ENCODE measurements at regions not wholly inside any gene's neighbourhood (a gene's known extent, or its start where the extent isn't known, plus 50 kb on each side); places are given as distances from the start of the nearest gene placed in this dataset.

DNA sequence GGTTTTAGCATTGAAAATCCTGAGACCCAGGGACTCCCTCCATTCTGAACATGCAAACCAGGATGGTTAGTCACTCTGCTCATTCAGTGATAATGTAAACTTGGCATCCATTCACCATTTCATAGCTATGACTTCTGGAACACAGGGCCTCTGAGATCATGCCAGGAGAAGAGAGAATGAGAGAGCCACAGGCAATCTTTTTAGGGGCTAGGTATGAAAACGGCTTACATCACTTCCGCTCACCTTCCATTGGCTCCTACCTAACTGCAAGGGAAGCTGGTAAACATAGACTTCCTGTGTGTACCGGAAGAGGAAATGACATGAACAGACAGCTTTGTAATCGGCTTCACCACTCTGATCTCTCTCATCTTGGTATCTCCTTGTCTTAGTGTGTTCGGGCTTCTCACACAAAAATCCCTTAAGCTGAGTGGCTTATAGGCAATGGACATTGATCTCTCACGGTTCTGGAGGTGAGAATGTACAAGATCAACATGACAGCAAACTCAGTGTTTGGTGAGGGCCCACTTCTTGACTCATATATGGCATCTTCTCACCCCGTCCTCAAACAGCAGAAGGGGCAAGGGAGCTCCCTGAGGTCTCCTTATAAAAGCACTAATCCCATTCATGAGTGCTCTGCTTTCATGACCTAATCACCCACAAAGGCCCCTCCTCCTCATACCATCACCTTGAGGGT is 465.9 kb upstream of the TBX3 start:
- DNase-seq = no peak

GRCh38 chr12:115149279-115149678 is 465.3 kb upstream of the TBX3 start:
- no peak for DNase-seq

DNA sequence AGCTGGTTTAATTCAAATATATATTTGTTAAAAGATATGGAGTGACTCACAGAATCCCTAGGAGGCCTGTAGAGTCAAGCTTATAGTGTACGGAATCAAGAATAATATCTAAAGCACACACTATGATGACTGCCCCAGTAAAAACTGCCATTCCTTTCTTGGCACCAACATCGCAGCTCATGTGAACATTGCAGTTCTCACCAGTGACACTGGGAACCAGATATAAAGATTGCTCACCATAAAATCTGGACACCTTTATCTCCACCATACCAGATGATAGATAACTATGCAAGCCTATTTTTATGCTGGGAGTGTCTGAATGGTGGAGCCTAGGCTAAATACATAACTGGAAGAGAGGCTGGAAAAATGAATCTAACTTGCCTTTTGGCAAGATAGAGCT is 463.9 kb upstream of the TBX3 start:
- no peak for DNase-seq

DNA sequence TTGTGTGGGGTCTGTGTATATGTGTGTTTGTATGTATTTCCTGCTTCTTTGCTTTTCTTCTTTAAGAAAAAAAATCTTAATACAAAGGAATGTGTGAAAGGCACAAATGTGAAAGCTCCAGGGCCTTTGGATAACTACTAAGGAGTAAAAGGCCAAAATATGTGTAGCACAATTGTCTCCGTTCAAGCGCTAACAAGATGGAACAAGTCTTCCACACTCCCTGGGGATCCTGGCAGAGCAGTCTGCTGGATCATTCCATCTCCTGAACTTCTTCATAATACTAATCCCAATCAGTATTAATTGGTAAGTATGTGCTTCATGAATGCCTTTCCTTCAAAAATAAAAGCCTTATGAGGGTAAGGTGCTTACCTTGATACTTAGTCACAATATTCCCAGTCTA is 462.5 kb upstream of the TBX3 start:
- no peak for DNase-seq

DNA sequence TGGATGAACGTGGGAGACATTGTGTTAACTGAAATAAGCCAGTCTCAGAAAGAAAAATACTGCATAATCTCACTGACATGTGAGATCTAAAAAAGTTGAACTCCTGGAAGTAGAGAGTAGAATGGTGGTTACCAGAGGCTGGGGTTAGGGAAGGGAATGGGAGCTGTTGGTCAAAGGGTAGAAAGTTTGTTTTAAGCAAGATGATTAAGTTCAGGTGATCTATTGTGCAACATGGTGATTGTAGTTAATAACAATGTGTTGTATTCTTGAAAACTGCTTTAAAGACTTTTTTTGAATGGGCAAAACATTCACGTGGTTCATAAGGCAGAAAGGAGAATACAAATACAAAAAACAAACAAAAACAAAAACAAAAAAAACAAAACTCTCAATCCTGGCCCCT is 460.4 kb upstream of the TBX3 start:
- DNase-seq = no peak

DNA sequence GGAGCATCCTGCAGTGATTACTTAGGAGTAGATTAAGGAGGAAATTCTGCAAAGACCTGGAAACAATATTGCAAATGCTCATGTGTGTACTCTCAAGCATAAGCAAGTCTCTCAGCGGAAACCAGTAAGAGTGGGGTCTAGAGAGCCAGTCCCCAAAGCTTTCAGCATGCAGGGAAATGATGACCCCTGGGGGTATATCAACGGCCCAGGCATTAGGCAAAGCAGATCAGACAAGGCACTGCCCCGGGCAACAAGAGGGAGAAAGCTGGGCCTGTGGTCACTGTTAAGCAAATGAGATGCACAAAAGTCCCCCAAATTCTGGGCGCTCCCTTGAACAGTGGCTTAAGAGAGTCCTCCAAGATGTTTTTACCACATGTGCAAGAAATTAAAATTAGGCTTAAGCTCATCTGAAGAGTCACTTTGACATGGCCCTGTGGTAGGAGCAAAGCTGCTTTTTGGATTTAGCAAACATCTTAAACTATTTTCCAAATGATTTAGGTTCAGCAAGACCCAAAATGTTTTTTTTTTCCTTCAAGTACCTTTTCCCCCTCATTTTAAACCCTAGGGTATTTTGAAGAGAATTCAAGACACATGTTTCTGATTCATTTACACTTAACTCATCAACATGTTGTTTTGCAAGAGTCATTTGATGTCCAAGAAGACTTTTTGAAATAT is 457.1 kb upstream of the TBX3 start:
- DNase-seq = no peak

DNA sequence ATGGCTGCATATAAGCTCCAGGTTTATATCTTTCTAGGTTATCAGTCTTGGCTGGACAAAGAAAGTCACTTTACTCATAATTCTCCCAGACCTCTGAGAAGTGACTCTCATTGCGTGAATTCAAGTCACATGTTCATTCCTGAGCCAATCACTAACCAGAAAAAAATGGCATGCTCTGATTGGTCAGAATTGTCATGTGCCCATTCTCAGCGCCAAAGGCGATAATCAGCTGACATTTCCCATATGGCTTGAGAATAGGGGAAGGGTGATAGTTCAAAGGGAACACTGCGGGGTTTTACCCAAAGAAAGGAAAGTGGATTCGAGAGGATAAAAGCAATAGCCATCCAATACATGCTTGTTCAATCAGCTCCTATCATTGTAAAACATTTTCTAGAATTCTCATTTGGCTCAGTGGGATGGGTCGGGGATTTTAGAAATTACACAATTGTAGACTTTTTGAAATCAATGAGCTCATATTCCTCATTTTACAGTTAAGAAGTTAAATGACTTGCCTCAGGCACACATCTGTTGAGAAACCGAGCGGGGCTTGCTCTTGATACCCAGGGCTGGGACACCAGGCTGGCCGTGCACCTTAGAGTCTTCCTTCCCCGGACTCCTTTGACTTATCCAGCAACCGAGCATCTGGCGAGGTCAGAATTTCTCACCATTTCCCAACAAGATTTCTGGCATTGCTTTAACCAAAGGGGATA is 454.0 kb upstream of the TBX3 start:
- no peak for DNase-seq

DNA sequence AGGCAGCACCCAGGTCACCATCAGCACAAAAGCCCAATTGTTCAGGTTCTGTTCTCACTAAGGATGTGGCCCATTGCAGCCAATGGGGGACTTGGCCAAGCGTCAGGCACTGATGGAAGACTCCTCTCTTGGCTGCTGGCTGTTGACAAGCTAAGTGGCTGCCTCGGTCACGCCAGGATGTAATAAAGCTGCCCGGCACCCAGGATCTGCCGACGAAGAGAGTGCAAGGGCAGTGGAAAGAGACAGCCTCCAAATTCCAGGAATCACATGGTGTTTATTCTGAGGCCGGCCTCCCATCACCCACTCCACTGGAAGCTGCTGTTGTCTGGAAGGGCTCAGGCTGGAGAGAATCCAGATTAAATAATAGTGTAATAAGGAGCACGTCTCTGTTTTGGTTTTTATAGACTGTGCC is 451.8 kb upstream of the TBX3 start:
- no peak for DNase-seq

- no peak for DNase-seq
Measured at GRCh38 chr12:115134298-115134697, 450.3 kb upstream of the TBX3 start.

- no peak for DNase-seq
Measured at GRCh38 chr12:115132905-115133304, 448.9 kb upstream of the TBX3 start.

DNA sequence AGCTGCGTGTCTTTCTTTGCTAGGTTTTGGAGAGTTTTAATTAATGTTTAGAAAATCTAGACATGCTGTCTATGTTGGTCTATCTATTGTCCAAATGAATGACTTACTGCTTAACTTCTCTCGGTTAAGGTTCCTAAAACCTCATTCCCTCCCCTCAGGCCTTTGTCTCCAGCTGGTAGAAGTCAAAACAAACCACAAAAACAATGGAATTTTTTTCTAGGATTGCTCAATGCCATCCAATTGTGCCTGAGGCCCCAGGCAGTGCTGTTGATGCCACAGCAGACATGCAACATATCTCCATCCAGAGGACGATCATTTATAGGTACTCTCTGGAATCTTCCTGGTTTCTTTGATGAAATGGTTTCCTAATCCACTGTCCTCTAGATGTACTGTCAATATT is 448.2 kb upstream of the TBX3 start:
- no peak for DNase-seq

DNA sequence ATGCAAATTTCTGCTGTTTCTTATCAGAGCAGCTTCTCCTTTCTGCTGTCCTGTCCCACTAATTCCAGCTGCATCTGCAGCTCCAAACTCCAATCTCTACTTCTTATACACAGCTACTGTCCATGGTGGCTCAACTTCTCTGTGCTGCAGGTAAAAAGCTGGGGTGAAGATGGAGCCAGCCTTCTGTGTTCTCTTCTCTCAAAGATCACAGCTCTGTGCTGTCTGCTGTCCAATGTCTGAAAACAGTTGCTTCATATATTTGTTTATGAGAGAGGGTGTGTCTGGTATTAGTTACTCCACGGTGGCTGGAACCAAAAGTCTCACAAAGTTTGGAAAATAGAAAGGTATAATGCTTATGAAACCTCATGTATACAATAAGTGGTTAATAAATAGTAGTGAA is 445.8 kb upstream of the TBX3 start:
- no peak for DNase-seq

GRCh38 chr12:115121053-115121452 is 437.1 kb upstream of the TBX3 start:
- no peak for DNase-seq

DNA sequence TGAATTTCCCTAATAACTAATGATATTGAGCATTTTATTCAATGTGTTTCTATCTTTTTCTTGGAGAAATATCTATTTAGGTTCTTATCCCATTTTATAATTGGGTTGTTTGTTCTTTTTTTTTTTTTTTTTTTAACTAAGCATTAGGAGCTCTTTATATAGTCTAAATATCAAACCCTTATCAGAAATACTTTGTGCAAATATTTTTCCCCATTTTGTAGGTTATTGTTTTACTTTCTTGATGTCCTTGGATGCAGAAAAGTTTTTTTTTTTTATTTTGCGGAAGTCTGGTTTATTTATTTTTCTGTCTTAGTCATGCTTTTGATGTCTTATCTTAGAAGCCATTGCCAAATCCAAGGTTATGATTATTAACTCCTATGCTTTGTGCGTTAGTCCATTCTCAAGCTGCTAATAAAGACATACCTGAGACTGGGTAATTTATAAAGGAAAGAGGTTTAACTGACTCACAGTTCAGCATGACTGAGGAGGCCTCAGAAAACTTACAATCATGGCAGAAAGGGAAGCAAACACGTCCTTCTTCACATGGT is 434.3 kb upstream of the TBX3 start:
- no peak for DNase-seq

- no peak for DNase-seq
Measured at GRCh38 chr12:115114140-115114539, 430.2 kb upstream of the TBX3 start.

DNA sequence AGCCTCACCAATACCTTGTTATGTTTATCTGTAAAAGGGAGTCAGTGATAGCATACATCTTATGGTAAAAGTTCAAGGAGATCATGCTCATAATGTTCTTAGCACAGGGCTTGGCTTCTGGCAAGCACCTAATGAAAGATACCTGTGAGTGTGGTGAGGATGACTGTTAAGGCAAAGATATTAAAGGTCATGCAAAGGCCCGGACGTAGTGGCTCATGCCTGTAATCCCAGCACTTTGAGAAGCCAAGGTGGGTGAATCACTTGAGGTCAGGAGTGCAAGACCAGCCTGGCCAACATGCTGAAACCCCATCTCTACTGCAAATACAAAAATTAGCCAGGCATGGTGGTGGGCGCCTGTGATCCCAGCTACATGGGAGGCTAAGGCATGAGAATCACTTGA is 425.9 kb upstream of the TBX3 start:
- no peak for DNase-seq

- DNase-seq = no peak
Measured at GRCh38 chr12:115108129-115109100, 424.4 kb upstream of the TBX3 start.

GRCh38 chr12:115103884-115104883 is 420.2 kb upstream of the TBX3 start:
- DNase-seq = no peak

DNA sequence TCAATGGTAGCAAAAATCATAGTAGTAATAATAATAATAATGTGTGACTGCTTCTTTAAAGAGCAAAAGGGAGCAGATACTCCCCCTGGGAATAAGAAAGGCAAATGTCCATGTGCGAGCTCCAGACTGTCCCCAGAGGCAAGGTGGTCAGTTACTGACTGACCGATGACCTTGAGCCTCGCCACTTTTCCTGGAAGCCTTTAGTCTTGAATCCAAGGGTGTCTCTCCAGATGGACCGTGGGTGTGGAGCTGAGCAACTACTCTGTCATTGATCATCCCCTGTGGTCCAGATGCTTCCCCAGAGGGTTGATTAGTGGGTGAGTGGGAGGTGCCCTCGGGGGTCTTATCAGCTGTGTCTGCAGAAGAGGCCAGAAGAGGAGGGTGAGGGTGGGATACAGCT is 418.5 kb upstream of the TBX3 start:
- DNase-seq = no peak

DNA sequence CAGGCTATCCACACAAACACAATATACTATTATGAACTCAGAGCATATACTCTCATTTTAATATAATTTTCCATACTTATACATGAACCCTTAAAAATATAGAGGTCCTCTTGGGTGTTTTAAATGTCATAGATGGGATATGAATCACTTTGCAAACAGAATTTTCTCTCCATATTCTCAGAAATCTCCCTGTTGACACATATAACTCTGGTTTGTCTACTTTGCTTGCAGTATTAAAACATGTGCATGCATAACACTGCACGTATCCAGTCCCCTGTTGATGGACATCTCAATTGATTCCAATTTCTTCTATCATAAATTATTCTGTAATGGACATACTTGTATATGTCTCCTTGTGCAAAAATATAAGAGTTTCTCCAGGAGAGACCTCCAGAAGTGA is 417.5 kb upstream of the TBX3 start:
- no peak for DNase-seq

DNA sequence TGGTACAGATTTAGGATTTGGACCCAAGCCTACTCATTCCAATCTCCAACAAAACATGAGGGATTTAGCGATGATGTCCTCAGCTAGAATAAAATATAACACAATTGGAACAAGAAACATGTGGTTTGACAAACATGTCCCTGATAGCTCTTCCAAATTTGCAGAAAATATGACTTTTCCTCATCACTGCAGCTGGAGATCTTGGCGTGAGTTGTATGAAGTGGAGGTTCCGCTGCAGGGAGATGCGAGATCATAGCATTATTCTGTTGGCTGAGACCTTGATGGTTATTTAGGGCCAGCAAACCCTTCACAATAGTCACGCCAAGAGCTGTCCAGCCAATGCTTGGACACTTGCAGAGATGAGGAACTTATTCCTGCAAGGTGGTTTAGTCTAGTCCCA is 413.4 kb upstream of the TBX3 start:
- DNase-seq = no peak
